Ishikawa (cell line): ENCODE measurements at regions not wholly inside any gene's neighbourhood (a gene's known extent, or its start where the extent isn't known, plus 50 kb on each side); places are given as distances from the start of the nearest gene placed in this dataset.

Experiments used
- CEBPB ChIP-seq: IDR thresholded peaks from 2 replicates; pipeline ENCODE4 v1.6.1; 2012
- CREB1 ChIP-seq: IDR thresholded peaks from 2 replicates; pipeline ENCODE4 v1.6.1; 2012; ENCODE audit warnings: low read depth
- EP300 ChIP-seq: IDR thresholded peaks from 2 replicates; pipeline ENCODE4 v1.6.1; 2012; ENCODE audit warnings: borderline replicate concordance
- MAX ChIP-seq: IDR thresholded peaks from 2 replicates; pipeline ENCODE4 v1.6.1; 2012
- NFIC ChIP-seq: IDR thresholded peaks from 2 replicates; pipeline ENCODE4 v1.6.1; 2012
- RAD21 ChIP-seq: IDR thresholded peaks from 2 replicates; pipeline ENCODE4 v1.6.1; 2012; ENCODE audit warnings: low read depth
- REST ChIP-seq: IDR thresholded peaks from 2 replicates; pipeline ENCODE4 v1.6.1; 2012; ENCODE audit warnings: low read depth, mild to moderate bottlenecking
- TAF1 ChIP-seq: IDR thresholded peaks from 2 replicates; pipeline ENCODE4 v1.6.1; 2012; ENCODE audit warnings: low read depth, mild to moderate bottlenecking
- TCF12 ChIP-seq: IDR thresholded peaks from 2 replicates; pipeline ENCODE4 v1.6.1; 2012; ENCODE audit warnings: low read depth
- USF1 ChIP-seq: IDR thresholded peaks from 2 replicates; pipeline ENCODE4 v1.6.1; 2012
- YY1 ChIP-seq: IDR thresholded peaks from 2 replicates; pipeline ENCODE4 v1.6.1; 2012; ENCODE audit warnings: low read depth
- ZBTB7A ChIP-seq: IDR thresholded peaks from 2 replicates; pipeline ENCODE4 v1.6.1; 2012; ENCODE audit warnings: low read depth

GRCh38 chr3:118231578-118231977 lies 803.1 kb downstream of the IGSF11 start:
- TF ChIP-seq EP300 = no peak
- no peak for TF ChIP-seq YY1
- TF ChIP-seq CEBPB = no peak
- no peak for TF ChIP-seq RAD21
- TF ChIP-seq TAF1 = no peak
- no peak for TF ChIP-seq CREB1
- no peak for TF ChIP-seq REST
- no peak for TF ChIP-seq NFIC
- no peak for TF ChIP-seq MAX
- no peak for TF ChIP-seq TCF12
- TF ChIP-seq ZBTB7A = no peak
- TF ChIP-seq USF1 = no peak
